ENCODE measurements at regions not wholly inside any gene's neighbourhood (a gene's known extent, or its start where the extent isn't known, plus 50 kb on each side); places are given as distances from the start of the nearest gene placed in this dataset.

DNA sequence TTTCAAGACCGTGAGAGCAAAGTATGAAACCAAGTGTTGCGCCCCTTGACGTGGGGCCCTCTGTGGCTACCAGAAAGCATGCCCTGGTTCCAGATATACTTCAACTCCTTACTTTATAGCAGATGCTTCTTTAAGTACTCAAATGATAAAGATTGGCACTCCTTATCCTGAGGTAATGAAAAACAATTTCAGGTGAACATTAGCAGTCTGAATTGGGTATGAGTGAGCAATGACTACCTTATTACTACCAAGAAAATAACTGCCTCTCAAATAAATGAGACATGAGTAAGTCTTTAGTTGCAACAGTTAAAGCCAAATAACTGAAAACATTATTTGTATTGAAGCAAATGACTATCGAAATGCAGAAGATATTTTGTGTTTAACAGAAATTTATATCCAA lies 408.7 kb downstream of the MMUT start:
- TF ChIP-seq CTCF (optimal IDR thresholded peaks at IDR 0.05 in 1 of 3, IDR thresholded peaks at IDR 0.05 in 1 of 3, conservative IDR thresholded peaks at IDR 0.05 in 1 of 3; ENCODE audit: extremely low read depth in 1 of 3, insufficient read depth in 2 of 3, low read length in 3 of 3) (no peak), EZH2 (IDR thresholded peaks at IDR 0.05; ENCODE audit: low read length) (no peak)

Data from keratinocyte (primary cell).